ENCODE measurements at regions not wholly inside any gene's neighbourhood (a gene's known extent, or its start where the extent isn't known, plus 50 kb on each side); places are given as distances from the start of the nearest gene placed in this dataset.

GRCh38 chrX:125404667-125405160 lies 85.0 kb downstream of the TEX13C start (continued):
- TF ChIP-seq TEAD4 (IDR thresholded peaks at IDR 0.05; ENCODE audit: low read length) = peak; percentile 98
- TF ChIP-seq TEAD4 (CRISPR knock-in tag; IDR thresholded peaks at IDR 0.05; ENCODE audit: borderline replicate concordance) = no peak
- no peak for TF ChIP-seq DIDO1 (tag; IDR thresholded peaks at IDR 0.05; ENCODE audit: low read depth)
- peak; percentile 99 for TF ChIP-seq ARID1B (IDR thresholded peaks at IDR 0.05)
- TF ChIP-seq SRF (CRISPR knock-in tag; IDR thresholded peaks at IDR 0.05) = no peak
- TF ChIP-seq SFPQ (IDR thresholded peaks at IDR 0.05; ENCODE audit: low read depth, low read length) = no peak
- peak; percentile 91 for TF ChIP-seq HMBOX1 (IDR thresholded peaks at IDR 0.05)
- TF ChIP-seq NCOA2 (IDR thresholded peaks at IDR 0.05; ENCODE audit: partially characterized antibody in 2 of 2) = peak; percentile 66 to 71
- TF ChIP-seq SRSF1 (IDR thresholded peaks at IDR 0.05; ENCODE audit: low read depth, low read length) = no peak
- no peak for TF ChIP-seq E2F6 (IDR thresholded peaks at IDR 0.05; ENCODE audit: borderline replicate concordance in 1 of 2, extremely low read depth in 1 of 2, insufficient read depth in 1 of 2, insufficient read length in 1 of 2, low read depth in 1 of 2, low read length in 1 of 2, poor library complexity in 1 of 2, severe bottlenecking in 1 of 2)
- TF ChIP-seq PHB2 (IDR thresholded peaks at IDR 0.05; ENCODE audit: low read depth) = peak; percentile 86
- no peak for TF ChIP-seq SREBF2 (CRISPR knock-in tag; IDR thresholded peaks at IDR 0.05)
- no peak for TF ChIP-seq NR2C1 (IDR thresholded peaks at IDR 0.05)
- TF ChIP-seq NR2C1 (tag; IDR thresholded peaks at IDR 0.05) = peak; percentile 39; the same call in 1 of the 2 replicates
- TF ChIP-seq RBM17 (IDR thresholded peaks at IDR 0.05; ENCODE audit: borderline replicate concordance, low read depth, low read length) = no peak
- TF ChIP-seq HLTF (IDR thresholded peaks at IDR 0.05) = peak; percentile 92
- TF ChIP-seq ZNF717 (CRISPR knock-in tag; IDR thresholded peaks at IDR 0.05) = no peak
- TF ChIP-seq CEBPG (CRISPR knock-in tag; IDR thresholded peaks at IDR 0.05) = peak; percentile 32; the same call in 1 of the 2 replicates
- TF ChIP-seq CEBPG (tag; conservative IDR thresholded peaks at IDR 0.05 in 1 of 2, IDR thresholded peaks at IDR 0.05 in 1 of 2) = peak in 1 of 2 experiments; percentile 68; a peak in 2 of 4 replicates
- peak; percentile 70; the same call in 1 of the 2 replicates for TF ChIP-seq MTA1 (IDR thresholded peaks at IDR 0.05; ENCODE audit: borderline replicate concordance)
- no peak for TF ChIP-seq ZKSCAN3 (CRISPR knock-in tag; IDR thresholded peaks at IDR 0.05)
- TF ChIP-seq PHF21A (IDR thresholded peaks at IDR 0.05; ENCODE audit: borderline replicate concordance, low read depth) = no peak
- peak; percentile 90; the same call in 1 of the 2 replicates for TF ChIP-seq ZEB2 (IDR thresholded peaks at IDR 0.05)
- TF ChIP-seq ZNF253 (CRISPR knock-in tag; conservative IDR thresholded peaks at IDR 0.05) = no peak
- TF ChIP-seq LCOR (CRISPR knock-in tag; IDR thresholded peaks at IDR 0.05) = no peak
- TF ChIP-seq, protein P1, sequence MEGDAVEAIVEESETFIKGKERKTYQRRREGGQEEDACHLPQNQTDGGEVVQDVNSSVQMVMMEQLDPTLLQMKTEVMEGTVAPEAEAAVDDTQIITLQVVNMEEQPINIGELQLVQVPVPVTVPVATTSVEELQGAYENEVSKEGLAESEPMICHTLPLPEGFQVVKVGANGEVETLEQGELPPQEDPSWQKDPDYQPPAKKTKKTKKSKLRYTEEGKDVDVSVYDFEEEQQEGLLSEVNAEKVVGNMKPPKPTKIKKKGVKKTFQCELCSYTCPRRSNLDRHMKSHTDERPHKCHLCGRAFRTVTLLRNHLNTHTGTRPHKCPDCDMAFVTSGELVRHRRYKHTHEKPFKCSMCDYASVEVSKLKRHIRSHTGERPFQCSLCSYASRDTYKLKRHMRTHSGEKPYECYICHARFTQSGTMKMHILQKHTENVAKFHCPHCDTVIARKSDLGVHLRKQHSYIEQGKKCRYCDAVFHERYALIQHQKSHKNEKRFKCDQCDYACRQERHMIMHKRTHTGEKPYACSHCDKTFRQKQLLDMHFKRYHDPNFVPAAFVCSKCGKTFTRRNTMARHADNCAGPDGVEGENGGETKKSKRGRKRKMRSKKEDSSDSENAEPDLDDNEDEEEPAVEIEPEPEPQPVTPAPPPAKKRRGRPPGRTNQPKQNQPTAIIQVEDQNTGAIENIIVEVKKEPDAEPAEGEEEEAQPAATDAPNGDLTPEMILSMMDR (IDR thresholded peaks at IDR 0.05 in 2 of 3, conservative IDR thresholded peaks at IDR 0.05 in 1 of 3; ENCODE audit: insufficient read depth in 2 of 3, low read depth in 1 of 3, low read length in 3 of 3) = no peak
